ENCODE measurements at regions not wholly inside any gene's neighbourhood (a gene's known extent, or its start where the extent isn't known, plus 50 kb on each side); places are given as distances from the start of the nearest gene placed in this dataset.

- no peak for DNase-seq (ENCODE audit: extremely low read depth, low read depth)
- no peak overlapping the region for H3K4me3 ChIP-seq (replicated peaks; ENCODE audit: low read depth, low read length)
- TF ChIP-seq CTCF (IDR thresholded peaks at IDR 0.05; ENCODE audit: low read depth, low read length, missing control alignments), result no peak
Measured at GRCh38 chr2:120528051-120528692, 182.2 kb downstream of the INHBB start.

GRCh38 chr2:120528693-120529076, 182.7 kb downstream of the INHBB start:
- no peak for DNase-seq (ENCODE audit: extremely low read depth, low read depth)
- no peak overlapping the region for H3K4me3 ChIP-seq (replicated peaks; ENCODE audit: low read depth, low read length)
- no peak for TF ChIP-seq CTCF (IDR thresholded peaks at IDR 0.05; ENCODE audit: low read depth, low read length, missing control alignments)

- no peak for DNase-seq (ENCODE audit: extremely low read depth, low read depth)
- no peak overlapping the region for H3K4me3 ChIP-seq (replicated peaks; ENCODE audit: low read depth, low read length)
- no peak for TF ChIP-seq CTCF (IDR thresholded peaks at IDR 0.05; ENCODE audit: low read depth, low read length, missing control alignments)
Measured at GRCh38 chr2:120530781-120531180, 184.8 kb downstream of the INHBB start.

- no peak for DNase-seq (ENCODE audit: extremely low read depth, low read depth)
- no peak for TF ChIP-seq CTCF (IDR thresholded peaks at IDR 0.05; ENCODE audit: low read depth, low read length, missing control alignments)
- no peak overlapping the region for H3K4me3 ChIP-seq (replicated peaks; ENCODE audit: low read depth, low read length)
Measured at GRCh38 chr2:120531365-120531764, 185.4 kb downstream of the INHBB start.

GRCh38 chr2:120531863-120532600, 186.1 kb downstream of the INHBB start:
- DNase-seq (ENCODE audit: extremely low read depth, low read depth), result no peak
- TF ChIP-seq CTCF (IDR thresholded peaks at IDR 0.05; ENCODE audit: low read depth, low read length, missing control alignments), result no peak
- H3K4me3 ChIP-seq (replicated peaks; ENCODE audit: low read depth, low read length), result no peak overlapping the region

- DNase-seq (ENCODE audit: extremely low read depth, low read depth), result no peak
- H3K4me3 ChIP-seq (replicated peaks; ENCODE audit: low read depth, low read length), result no peak overlapping the region
- no peak for TF ChIP-seq CTCF (IDR thresholded peaks at IDR 0.05; ENCODE audit: low read depth, low read length, missing control alignments)
Measured at GRCh38 chr2:120533625-120534024, 187.7 kb downstream of the INHBB start.

Measured in HFF-Myc (cell line).